GM23338 (cell line): ENCODE measurements at regions not wholly inside any gene's neighbourhood (a gene's known extent, or its start where the extent isn't known, plus 50 kb on each side); places are given as distances from the start of the nearest gene placed in this dataset.

Experiments
- ATAC-seq: fragments of 200-7000 bp; cut with Tn5 transposase; 3 replicates; pipeline ENCODE4 v1.9.1; 2020
- DNase-seq: peaks from one replicate; pipeline ENCODE4 v3.0.0-alpha.2; 2015; ENCODE audit warnings: low spot score
- H2AFZ ChIP-seq: fragments of 200-600 bp; sonication (generic); 2 replicates; pipeline ENCODE4 v1.8.0; 2016; ENCODE audit warnings: antibody characterized with exemption, mild to moderate bottlenecking, moderate library complexity
- H3F3A ChIP-seq: fragments of 200-600 bp; sonication (generic); replicated peaks from 2 replicates; pipeline ENCODE4 v1.8.0; 2017; ENCODE audit warnings: antibody characterized with exemption, mixed run types, low read depth
- H3K27ac ChIP-seq: fragments of 200-600 bp; sonication (generic); 2 replicates; pipeline ENCODE4 v1.6.1; 2016; ENCODE audit warnings: low read depth
- H3K27me3 ChIP-seq: fragments of 200-600 bp; sonication (generic); 2 replicates; pipeline ENCODE4 v1.8.0; 2016; ENCODE audit warnings: mild to moderate bottlenecking, mixed run types, moderate library complexity; ENCODE audit not compliant: insufficient read depth
- H3K36me3 ChIP-seq: fragments of 200-600 bp; sonication (generic); 2 replicates; pipeline ENCODE4 v1.8.0; 2016; ENCODE audit warnings: mild to moderate bottlenecking; ENCODE audit not compliant: insufficient read depth
- H3K4me1 ChIP-seq: fragments of 200-600 bp; sonication (generic); 2 replicates; pipeline ENCODE4 v1.8.0; 2016; ENCODE audit warnings: mild to moderate bottlenecking, moderate library complexity; ENCODE audit not compliant: insufficient read depth
- H3K4me2 ChIP-seq: fragments of 200-600 bp; sonication (generic); 2 replicates; pipeline ENCODE4 v1.7.1; 2017; ENCODE audit warnings: mixed run types
- H3K4me3 ChIP-seq: fragments of 200-600 bp; sonication (generic); 2 replicates; pipeline ENCODE4 v1.6.1; 2016; ENCODE audit warnings: mixed run types
- H3K79me2 ChIP-seq: fragments of 200-600 bp; sonication (generic); replicated peaks from 2 replicates; pipeline ENCODE4 v1.8.0; 2017; ENCODE audit warnings: mild to moderate bottlenecking; ENCODE audit not compliant: insufficient read depth
- H3K9me2 ChIP-seq: fragments of 200-600 bp; sonication (generic); 2 replicates; pipeline ENCODE4 v1.8.0; 2017; ENCODE audit not compliant: insufficient read depth
- H4K20me1 ChIP-seq: fragments of 200-600 bp; sonication (generic); replicated peaks from 2 replicates; pipeline ENCODE4 v1.8.0; 2017; ENCODE audit warnings: mild to moderate bottlenecking; ENCODE audit not compliant: insufficient read depth
- H3K27ac Mint-ChIP-seq: 2 replicates; pipeline ENCODE4 v1.8.0; 2020; ENCODE audit warnings: inconsistent platforms, mild to moderate bottlenecking, moderate library complexity, mixed read lengths
- H3K27me3 Mint-ChIP-seq: 3 replicates; pipeline ENCODE4 v1.8.0; 2022; ENCODE audit warnings: low read depth, mild to moderate bottlenecking, moderate library complexity, mixed read lengths, inconsistent platforms; ENCODE audit not compliant: insufficient read depth, poor library complexity
- H3K36me3 Mint-ChIP-seq: 3 replicates; pipeline ENCODE4 v1.8.0; 2021; ENCODE audit warnings: low read depth, mild to moderate bottlenecking, inconsistent platforms, moderate library complexity, mixed read lengths
- H3K4me1 Mint-ChIP-seq: 3 replicates; pipeline ENCODE4 v1.8.0; 2020; ENCODE audit warnings: mild to moderate bottlenecking, inconsistent platforms, mixed read lengths
- H3K4me3 Mint-ChIP-seq: 3 replicates; pipeline ENCODE4 v1.8.0; 2021; ENCODE audit warnings: moderate library complexity, mild to moderate bottlenecking, inconsistent platforms, mixed read lengths
- H3K9me3 Mint-ChIP-seq: 3 replicates; pipeline ENCODE4 v1.8.0; 2020; ENCODE audit warnings: moderate library complexity, mild to moderate bottlenecking, inconsistent platforms, mixed read lengths
- CREB1 ChIP-seq: fragments of 250-450 bp; sonication (Bioruptor Pico); IDR thresholded peaks from 2 replicates; pipeline ENCODE4 v1.5.0; 2020; ENCODE audit warnings: low read depth, mild to moderate bottlenecking, moderate library complexity
- CTCF ChIP-seq, 2 experiments: fragments of 200-600 bp in 1 of 2; sonication (generic) in 1 of 2; conservative IDR thresholded peaks; 2 replicates each; pipeline versions ENCODE4 v1.5.1 to v1.6.1; 2016 to 2017; ENCODE audit warnings: antibody characterized with exemption in 2 of 2, low read depth in 2 of 2, mild to moderate bottlenecking in 2 of 2, moderate library complexity in 1 of 2
- EZH2phosphoT487 ChIP-seq: fragments of 200-600 bp; sonication (generic); IDR thresholded peaks from one replicate; pipeline ENCODE4 v1.8.1; 2018; ENCODE audit warnings: antibody characterized with exemption; ENCODE audit not compliant: unreplicated experiment
- JUNB ChIP-seq: IDR thresholded peaks from one replicate; pipeline ENCODE4 v1.6.1; 2016; ENCODE audit warnings: antibody characterized with exemption; ENCODE audit not compliant: unreplicated experiment
- STAT1 ChIP-seq: IDR thresholded peaks from one replicate; pipeline ENCODE4 v1.6.1; 2016; ENCODE audit warnings: antibody characterized with exemption; ENCODE audit not compliant: unreplicated experiment
- ZNF331 ChIP-seq: fragments of 250-450 bp; sonication (Bioruptor Pico); IDR thresholded peaks from 2 replicates; pipeline ENCODE4 v1.5.0; 2020; ENCODE audit warnings: low read depth, mild to moderate bottlenecking, moderate library complexity
- TF ChIP-seq, protein P1 (sequence below): fragments of 250-450 bp; sonication (Bioruptor Pico); IDR thresholded peaks from 2 replicates; pipeline ENCODE4 v1.5.0; 2020; ENCODE audit warnings: mild to moderate bottlenecking, moderate library complexity
- TF ChIP-seq, protein P2 (sequence below): IDR thresholded peaks from 2 replicates; pipeline ENCODE4 v1.6.1; 2016; ENCODE audit warnings: antibody characterized with exemption

- no peak overlapping the region for H3K4me3 Mint-ChIP-seq
Observed at GRCh38 chr6:164000276-164000675, 585.8 kb downstream of the QKI start.

More at GRCh38 chr6:164000276-164000675, 585.8 kb downstream of the QKI start:
- Histone ChIP-seq H3K27me3 (no peaks in the 10 kb centered on the region), H4K20me1 (no peaks in the 10 kb centered on the region), H2AFZ (no peak overlapping the region), H3K4me1 (no peaks in the 10 kb centered on the region), H3K79me2 (no peaks in the 10 kb centered on the region), H3F3A (no peaks in the 10 kb centered on the region), H3K27ac (no peak overlapping the region), H3K36me3 (no peaks in the 10 kb centered on the region), H3K4me3 (no peak overlapping the region), H3K4me2 (no peak overlapping the region), H3K9me2 (no peaks in the 10 kb centered on the region)
- ATAC-seq (no peak), DNase-seq (no peak)
- Mint-ChIP-seq H3K9me3 (no peaks in the 10 kb centered on the region; the same call in 2 of the 3 replicates), H3K27ac (no peak overlapping the region), H3K4me1 (no peaks in the 10 kb centered on the region), H3K36me3 (no peaks in the 10 kb centered on the region), H3K27me3 (peaks cover 4% of the 10 kb centered on the region)
- TF ChIP-seq CREB1 (CRISPR knock-in tag) (no peak), STAT1 (no peak), JUNB (no peak), CTCF (conservative IDR thresholded peaks at IDR 0.05; ENCODE audit: low read depth in 2 of 2) (no peak), EZH2phosphoT487 (no peak), ZNF331 (no peak)
- TF ChIP-seq, protein P1, sequence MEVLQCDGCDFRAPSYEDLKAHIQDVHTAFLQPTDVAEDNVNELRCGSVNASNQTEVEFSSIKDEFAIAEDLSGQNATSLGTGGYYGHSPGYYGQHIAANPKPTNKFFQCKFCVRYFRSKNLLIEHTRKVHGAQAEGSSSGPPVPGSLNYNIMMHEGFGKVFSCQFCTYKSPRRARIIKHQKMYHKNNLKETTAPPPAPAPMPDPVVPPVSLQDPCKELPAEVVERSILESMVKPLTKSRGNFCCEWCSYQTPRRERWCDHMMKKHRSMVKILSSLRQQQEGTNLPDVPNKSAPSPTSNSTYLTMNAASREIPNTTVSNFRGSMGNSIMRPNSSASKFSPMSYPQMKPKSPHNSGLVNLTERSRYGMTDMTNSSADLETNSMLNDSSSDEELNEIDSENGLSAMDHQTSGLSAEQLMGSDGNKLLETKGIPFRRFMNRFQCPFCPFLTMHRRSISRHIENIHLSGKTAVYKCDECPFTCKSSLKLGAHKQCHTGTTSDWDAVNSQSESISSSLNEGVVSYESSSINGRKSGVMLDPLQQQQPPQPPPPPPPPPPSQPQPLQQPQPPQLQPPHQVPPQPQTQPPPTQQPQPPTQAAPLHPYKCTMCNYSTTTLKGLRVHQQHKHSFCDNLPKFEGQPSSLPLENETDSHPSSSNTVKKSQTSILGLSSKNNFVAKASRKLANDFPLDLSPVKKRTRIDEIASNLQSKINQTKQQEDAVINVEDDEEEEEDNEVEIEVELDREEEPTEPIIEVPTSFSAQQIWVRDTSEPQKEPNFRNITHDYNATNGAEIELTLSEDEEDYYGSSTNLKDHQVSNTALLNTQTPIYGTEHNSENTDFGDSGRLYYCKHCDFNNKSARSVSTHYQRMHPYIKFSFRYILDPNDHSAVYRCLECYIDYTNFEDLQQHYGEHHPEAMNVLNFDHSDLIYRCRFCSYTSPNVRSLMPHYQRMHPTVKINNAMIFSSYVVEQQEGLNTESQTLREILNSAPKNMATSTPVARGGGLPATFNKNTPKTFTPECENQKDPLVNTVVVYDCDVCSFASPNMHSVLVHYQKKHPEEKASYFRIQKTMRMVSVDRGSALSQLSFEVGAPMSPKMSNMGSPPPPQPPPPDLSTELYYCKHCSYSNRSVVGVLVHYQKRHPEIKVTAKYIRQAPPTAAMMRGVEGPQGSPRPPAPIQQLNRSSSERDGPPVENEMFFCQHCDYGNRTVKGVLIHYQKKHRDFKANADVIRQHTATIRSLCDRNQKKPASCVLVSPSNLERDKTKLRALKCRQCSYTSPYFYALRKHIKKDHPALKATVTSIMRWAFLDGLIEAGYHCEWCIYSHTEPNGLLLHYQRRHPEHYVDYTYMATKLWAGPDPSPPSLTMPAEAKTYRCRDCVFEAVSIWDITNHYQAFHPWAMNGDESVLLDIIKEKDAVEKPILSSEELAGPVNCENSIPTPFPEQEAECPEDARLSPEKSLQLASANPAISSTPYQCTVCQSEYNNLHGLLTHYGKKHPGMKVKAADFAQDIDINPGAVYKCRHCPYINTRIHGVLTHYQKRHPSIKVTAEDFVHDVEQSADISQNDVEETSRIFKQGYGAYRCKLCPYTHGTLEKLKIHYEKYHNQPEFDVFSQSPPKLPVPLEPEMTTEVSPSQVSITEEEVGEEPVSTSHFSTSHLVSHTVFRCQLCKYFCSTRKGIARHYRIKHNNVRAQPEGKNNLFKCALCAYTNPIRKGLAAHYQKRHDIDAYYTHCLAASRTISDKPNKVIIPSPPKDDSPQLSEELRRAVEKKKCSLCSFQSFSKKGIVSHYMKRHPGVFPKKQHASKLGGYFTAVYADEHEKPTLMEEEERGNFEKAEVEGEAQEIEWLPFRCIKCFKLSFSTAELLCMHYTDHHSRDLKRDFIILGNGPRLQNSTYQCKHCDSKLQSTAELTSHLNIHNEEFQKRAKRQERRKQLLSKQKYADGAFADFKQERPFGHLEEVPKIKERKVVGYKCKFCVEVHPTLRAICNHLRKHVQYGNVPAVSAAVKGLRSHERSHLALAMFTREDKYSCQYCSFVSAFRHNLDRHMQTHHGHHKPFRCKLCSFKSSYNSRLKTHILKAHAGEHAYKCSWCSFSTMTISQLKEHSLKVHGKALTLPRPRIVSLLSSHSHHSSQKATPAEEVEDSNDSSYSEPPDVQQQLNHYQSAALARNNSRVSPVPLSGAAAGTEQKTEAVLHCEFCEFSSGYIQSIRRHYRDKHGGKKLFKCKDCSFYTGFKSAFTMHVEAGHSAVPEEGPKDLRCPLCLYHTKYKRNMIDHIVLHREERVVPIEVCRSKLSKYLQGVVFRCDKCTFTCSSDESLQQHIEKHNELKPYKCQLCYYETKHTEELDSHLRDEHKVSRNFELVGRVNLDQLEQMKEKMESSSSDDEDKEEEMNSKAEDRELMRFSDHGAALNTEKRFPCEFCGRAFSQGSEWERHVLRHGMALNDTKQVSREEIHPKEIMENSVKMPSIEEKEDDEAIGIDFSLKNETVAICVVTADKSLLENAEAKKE (CRISPR knock-in tag): no peak
- TF ChIP-seq, protein P2, sequence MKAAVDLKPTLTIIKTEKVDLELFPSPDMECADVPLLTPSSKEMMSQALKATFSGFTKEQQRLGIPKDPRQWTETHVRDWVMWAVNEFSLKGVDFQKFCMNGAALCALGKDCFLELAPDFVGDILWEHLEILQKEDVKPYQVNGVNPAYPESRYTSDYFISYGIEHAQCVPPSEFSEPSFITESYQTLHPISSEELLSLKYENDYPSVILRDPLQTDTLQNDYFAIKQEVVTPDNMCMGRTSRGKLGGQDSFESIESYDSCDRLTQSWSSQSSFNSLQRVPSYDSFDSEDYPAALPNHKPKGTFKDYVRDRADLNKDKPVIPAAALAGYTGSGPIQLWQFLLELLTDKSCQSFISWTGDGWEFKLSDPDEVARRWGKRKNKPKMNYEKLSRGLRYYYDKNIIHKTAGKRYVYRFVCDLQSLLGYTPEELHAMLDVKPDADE: no peak
